ENCODE measurements at regions not wholly inside any gene's neighbourhood (a gene's known extent, or its start where the extent isn't known, plus 50 kb on each side); places are given as distances from the start of the nearest gene placed in this dataset.

DNA sequence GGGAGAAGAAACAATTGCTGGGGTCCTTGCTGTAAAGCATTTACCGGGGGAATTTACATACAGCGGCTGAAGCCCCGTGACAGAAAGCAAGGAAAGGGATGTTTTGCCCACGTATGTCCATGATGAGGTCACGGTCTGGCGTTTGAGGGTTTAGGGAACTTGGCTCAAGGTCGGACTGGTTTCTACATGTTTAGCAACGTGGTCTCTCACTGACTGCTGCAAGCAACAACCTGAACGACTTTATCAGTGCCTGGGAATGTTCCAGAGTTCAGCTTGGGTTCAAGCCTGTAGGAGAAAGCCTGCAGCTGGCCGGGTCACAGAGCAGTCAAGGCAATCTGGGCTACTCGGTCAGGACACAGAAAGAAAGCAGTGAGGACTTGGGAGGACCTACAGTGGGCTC, 323.3 kb downstream of the AJAP1 start:
- POLR2A ChIA-PET = no interaction called here
- DNase-seq (no peak), ATAC-seq (no peak)
- peaks cover 7% of the 10 kb centered on the region for H3K27me3 Mint-ChIP-seq
- no peaks in the 10 kb centered on the region for H3K36me3 Mint-ChIP-seq (ENCODE audit: low read depth)
- CTCF ChIA-PET = no interaction called here
- intact Hi-C loops (cut with micrococcal nuclease) = no loop called here
- no peaks in the 10 kb centered on the region for H3K9me3 Mint-ChIP-seq
- H3K4me3 Mint-ChIP-seq = no peak overlapping the region
- H3K27ac Mint-ChIP-seq = no peak overlapping the region
- TF ChIP-seq, protein P1, sequence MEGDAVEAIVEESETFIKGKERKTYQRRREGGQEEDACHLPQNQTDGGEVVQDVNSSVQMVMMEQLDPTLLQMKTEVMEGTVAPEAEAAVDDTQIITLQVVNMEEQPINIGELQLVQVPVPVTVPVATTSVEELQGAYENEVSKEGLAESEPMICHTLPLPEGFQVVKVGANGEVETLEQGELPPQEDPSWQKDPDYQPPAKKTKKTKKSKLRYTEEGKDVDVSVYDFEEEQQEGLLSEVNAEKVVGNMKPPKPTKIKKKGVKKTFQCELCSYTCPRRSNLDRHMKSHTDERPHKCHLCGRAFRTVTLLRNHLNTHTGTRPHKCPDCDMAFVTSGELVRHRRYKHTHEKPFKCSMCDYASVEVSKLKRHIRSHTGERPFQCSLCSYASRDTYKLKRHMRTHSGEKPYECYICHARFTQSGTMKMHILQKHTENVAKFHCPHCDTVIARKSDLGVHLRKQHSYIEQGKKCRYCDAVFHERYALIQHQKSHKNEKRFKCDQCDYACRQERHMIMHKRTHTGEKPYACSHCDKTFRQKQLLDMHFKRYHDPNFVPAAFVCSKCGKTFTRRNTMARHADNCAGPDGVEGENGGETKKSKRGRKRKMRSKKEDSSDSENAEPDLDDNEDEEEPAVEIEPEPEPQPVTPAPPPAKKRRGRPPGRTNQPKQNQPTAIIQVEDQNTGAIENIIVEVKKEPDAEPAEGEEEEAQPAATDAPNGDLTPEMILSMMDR (IDR thresholded peaks at IDR 0.05) = no peak
- H3K4me1 Mint-ChIP-seq (ENCODE audit: low read depth) = no peaks in the 10 kb centered on the region

GRCh38 chr1:4976859-4977440, 322.5 kb downstream of the AJAP1 start:
- ChIA-PET POLR2A (no interaction called here), CTCF (no interaction called here)
- Mint-ChIP-seq H3K36me3 (ENCODE audit: low read depth) (no peaks in the 10 kb centered on the region), H3K27ac (no peak overlapping the region), H3K4me3 (no peak overlapping the region), H3K27me3 (peaks cover 7% of the 10 kb centered on the region), H3K4me1 (ENCODE audit: low read depth) (no peaks in the 10 kb centered on the region), H3K9me3 (no peaks in the 10 kb centered on the region)
- ATAC-seq (no peak), DNase-seq (no peak)
- intact Hi-C loops (cut with micrococcal nuclease) = no loop called here
- TF ChIP-seq, protein P1 (IDR thresholded peaks at IDR 0.05) = no peak

GRCh38 chr1:4975856-4976255, 321.4 kb downstream of the AJAP1 start:
- no peak overlapping the region for H3K27ac Mint-ChIP-seq
- peaks cover 7% of the 10 kb centered on the region for H3K27me3 Mint-ChIP-seq
- H3K4me1 Mint-ChIP-seq (ENCODE audit: low read depth) = no peaks in the 10 kb centered on the region
- H3K4me3 Mint-ChIP-seq = no peak overlapping the region
- no peaks in the 10 kb centered on the region for H3K36me3 Mint-ChIP-seq (ENCODE audit: low read depth)
- H3K9me3 Mint-ChIP-seq = no peaks in the 10 kb centered on the region
- intact Hi-C loops (cut with micrococcal nuclease) = no loop called here
- TF ChIP-seq, protein P1 (IDR thresholded peaks at IDR 0.05) = no peak
- ChIA-PET POLR2A (no interaction called here), CTCF (no interaction called here)
- no peak for ATAC-seq
- no peak for DNase-seq

GRCh38 chr1:4974981-4975685, 320.7 kb downstream of the AJAP1 start:
- POLR2A ChIA-PET = no interaction called here
- peaks cover 7% of the 10 kb centered on the region for H3K27me3 Mint-ChIP-seq
- no peak overlapping the region for H3K4me3 Mint-ChIP-seq
- TF ChIP-seq, protein P1 (IDR thresholded peaks at IDR 0.05) = no peak
- ATAC-seq (no peak), DNase-seq (no peak)
- no peak overlapping the region for H3K27ac Mint-ChIP-seq
- CTCF ChIA-PET = no interaction called here
- no peaks in the 10 kb centered on the region for H3K4me1 Mint-ChIP-seq (ENCODE audit: low read depth)
- H3K9me3 Mint-ChIP-seq = no peaks in the 10 kb centered on the region
- H3K36me3 Mint-ChIP-seq (ENCODE audit: low read depth) = no peaks in the 10 kb centered on the region
- intact Hi-C loops (cut with micrococcal nuclease) = no loop called here

- CTCF ChIA-PET = no interaction called here
- ATAC-seq (no peak), DNase-seq (no peak)
- no peak overlapping the region for H3K27ac Mint-ChIP-seq
- no peaks in the 10 kb centered on the region for H3K36me3 Mint-ChIP-seq (ENCODE audit: low read depth)
- TF ChIP-seq, protein P1 (IDR thresholded peaks at IDR 0.05) = no peak
- intact Hi-C loops (cut with micrococcal nuclease) = no loop called here
- no peak overlapping the region for H3K4me3 Mint-ChIP-seq
- no peaks in the 10 kb centered on the region for H3K9me3 Mint-ChIP-seq
- H3K27me3 Mint-ChIP-seq = peaks cover 1% of the 10 kb centered on the region
- no peaks in the 10 kb centered on the region for H3K4me1 Mint-ChIP-seq (ENCODE audit: low read depth)
- POLR2A ChIA-PET = no interaction called here
Observed at GRCh38 chr1:4973341-4973740, 318.9 kb downstream of the AJAP1 start.

Measured in activated CD8-positive, alpha-beta T cell treated with anti-CD3 and anti-CD28 coated beads for 36 hours (primary cell).